GM10248 (cell line): ENCODE measurements at regions not wholly inside any gene's neighbourhood (a gene's known extent, or its start where the extent isn't known, plus 50 kb on each side); places are given as distances from the start of the nearest gene placed in this dataset.
A peak's percentile ranks its signal among the peaks of the same experiment; 100 is the strongest.

Experiments used
- CTCF ChIA-PET: fragments of 300-600 bp; sonication (Branson Sonifier 250); formaldehyde crosslinking; extraction: SDS; loops from one replicate; lab custom pipeline; 2021; ENCODE audit warnings: antibody characterized with exemption; lab: Yijun Ruan, JAX
- POLR2A ChIA-PET: fragments of 350-650 bp; sonication (Branson Sonifier 250); formaldehyde crosslinking; extraction: SDS; loops from one replicate; lab custom pipeline; 2020; ENCODE audit warnings: antibody characterized with exemption; lab: Yijun Ruan, JAX
- DNase-seq: peaks from one replicate; pipeline ENCODE4 v3.0.0; 2012; ENCODE audit errors: extremely low spot score
- CTCF ChIP-seq: IDR thresholded peaks from 2 replicates; pipeline ENCODE4 v1.5.1; 2012; ENCODE audit warnings: mild to moderate bottlenecking, low read depth; ENCODE audit errors: extremely low read depth, missing control alignments, control extremely low read depth

GRCh38 chr16:22979038-22979437 lies 165.1 kb downstream of the HS3ST2 start:
- TF ChIP-seq CTCF = no peak
- no peak for DNase-seq
- POLR2A ChIA-PET = no interaction called here
- CTCF ChIA-PET = no interaction called here

- POLR2A ChIA-PET = no interaction called here
- TF ChIP-seq CTCF = peak; percentile 12
Measured at GRCh38 chr16:22977294-22977697, 163.3 kb downstream of the HS3ST2 start.

GRCh38 chr16:22973522-22973921 lies 159.6 kb downstream of the HS3ST2 start:
- no peak for TF ChIP-seq CTCF
- ChIA-PET CTCF (interaction anchor here (1.6 kb wide), 1 partner anchor 12 kb away, joined by 3 read pairs; no protein-coding TSS in a partner anchor), POLR2A (no interaction called here)
- DNase-seq = no peak

More at GRCh38 chr16:22977294-22977697, 163.3 kb downstream of the HS3ST2 start:
- CTCF ChIA-PET = interaction anchor here (1.1 to 1.5 kb wide), 2 partner anchors 10 to 13 kb away, joined by 3 read pairs; no protein-coding TSS in a partner anchor
- no peak for DNase-seq

GRCh38 chr16:22971346-22971924 lies 157.5 kb downstream of the HS3ST2 start:
- DNase-seq = no peak
- CTCF ChIA-PET = interaction anchor here (1.1 kb wide), 1 partner anchor 72 kb away, joined by 3 read pairs; no protein-coding TSS in a partner anchor
- POLR2A ChIA-PET = no interaction called here
- no peak for TF ChIP-seq CTCF

GRCh38 chr16:22970209-22970865 lies 156.4 kb downstream of the HS3ST2 start:
- POLR2A ChIA-PET = no interaction called here
- CTCF ChIA-PET = interaction anchor here (1.1 kb wide), 1 partner anchor 71 kb away, joined by 3 read pairs; no protein-coding TSS in a partner anchor
- no peak for DNase-seq
- TF ChIP-seq CTCF = no peak

- no peak for TF ChIP-seq CTCF
Measured at GRCh38 chr16:22969567-22969966, 155.6 kb downstream of the HS3ST2 start.

More at GRCh38 chr16:22969567-22969966, 155.6 kb downstream of the HS3ST2 start:
- no peak for DNase-seq
- ChIA-PET POLR2A (no interaction called here), CTCF (no interaction called here)
